AG04450 (cell line): ENCODE measurements at regions not wholly inside any gene's neighbourhood (a gene's known extent, or its start where the extent isn't known, plus 50 kb on each side); places are given as distances from the start of the nearest gene placed in this dataset.

Source experiments
- CTCF ChIA-PET: fragments of 300-600, 350-600 bp; formaldehyde crosslinking; extraction: SDS; loops from one replicate; lab custom pipeline; 2022; ENCODE audit warnings: antibody characterized with exemption, inconsistent platforms; lab: Charles Lee
- POLR2A ChIA-PET: fragments of 350-600 bp; formaldehyde crosslinking; extraction: SDS; loops from one replicate; lab custom pipeline; 2021; ENCODE audit warnings: antibody characterized with exemption, inconsistent platforms; lab: Yijun Ruan, JAX
- DNase-seq: peaks from one replicate; pipeline ENCODE4 v3.0.0-alpha.2; 2011; ENCODE audit warnings: low read depth, low spot score
- H3K27ac ChIP-seq: one replicate; pipeline ENCODE4 v1.5.1; 2012; ENCODE audit warnings: low read depth, low read length, control low read depth
- H3K27me3 ChIP-seq: one replicate; pipeline ENCODE4 v1.6.0; 2012; ENCODE audit warnings: low read length; ENCODE audit not compliant: control insufficient read depth, insufficient read depth
- H3K4me3 ChIP-seq: 2 replicates; pipeline ENCODE4 v1.5.1; 2011; ENCODE audit warnings: mild to moderate bottlenecking, low read depth, low read length, control low read depth
- H3K9me3 ChIP-seq: 2 replicates; pipeline ENCODE4 v1.5.1; 2012; ENCODE audit warnings: low read length; ENCODE audit not compliant: control insufficient read depth, insufficient read depth
- TF ChIP-seq, protein P1 (sequence below): IDR thresholded peaks from 2 replicates; pipeline ENCODE4 v1.5.1; 2011; ENCODE audit warnings: low read depth, low read length, control low read depth, inconsistent platforms

DNA sequence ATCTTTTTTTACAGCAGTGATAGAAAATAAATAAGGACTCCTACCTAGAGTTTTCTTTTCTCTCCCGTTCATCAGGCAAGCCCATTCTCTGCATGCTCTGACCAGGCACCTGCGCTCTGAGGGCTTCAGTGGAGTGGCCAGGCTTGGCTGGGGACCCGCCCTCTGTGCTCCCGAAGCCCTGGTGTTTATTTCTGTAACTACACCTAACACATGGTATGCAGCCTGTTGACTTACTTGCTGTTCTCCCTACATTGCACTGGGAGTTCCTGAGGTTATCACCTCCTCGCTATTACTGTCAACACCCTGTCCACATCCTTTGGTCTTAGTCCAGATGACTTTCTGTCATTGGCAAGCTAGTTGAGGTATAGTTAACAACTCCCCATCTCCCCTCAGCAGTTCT is 317.7 kb downstream of the LPIN1 start:
- Histone ChIP-seq H3K27me3 (no peaks in the 10 kb centered on the region), H3K4me3 (no peak overlapping the region), H3K27ac (no peak overlapping the region), H3K9me3 (peaks cover 2% of the 10 kb centered on the region; the same call in 1 of the 2 replicates)
- POLR2A ChIA-PET = no interaction called here
- no peak for DNase-seq
- TF ChIP-seq, protein P1, sequence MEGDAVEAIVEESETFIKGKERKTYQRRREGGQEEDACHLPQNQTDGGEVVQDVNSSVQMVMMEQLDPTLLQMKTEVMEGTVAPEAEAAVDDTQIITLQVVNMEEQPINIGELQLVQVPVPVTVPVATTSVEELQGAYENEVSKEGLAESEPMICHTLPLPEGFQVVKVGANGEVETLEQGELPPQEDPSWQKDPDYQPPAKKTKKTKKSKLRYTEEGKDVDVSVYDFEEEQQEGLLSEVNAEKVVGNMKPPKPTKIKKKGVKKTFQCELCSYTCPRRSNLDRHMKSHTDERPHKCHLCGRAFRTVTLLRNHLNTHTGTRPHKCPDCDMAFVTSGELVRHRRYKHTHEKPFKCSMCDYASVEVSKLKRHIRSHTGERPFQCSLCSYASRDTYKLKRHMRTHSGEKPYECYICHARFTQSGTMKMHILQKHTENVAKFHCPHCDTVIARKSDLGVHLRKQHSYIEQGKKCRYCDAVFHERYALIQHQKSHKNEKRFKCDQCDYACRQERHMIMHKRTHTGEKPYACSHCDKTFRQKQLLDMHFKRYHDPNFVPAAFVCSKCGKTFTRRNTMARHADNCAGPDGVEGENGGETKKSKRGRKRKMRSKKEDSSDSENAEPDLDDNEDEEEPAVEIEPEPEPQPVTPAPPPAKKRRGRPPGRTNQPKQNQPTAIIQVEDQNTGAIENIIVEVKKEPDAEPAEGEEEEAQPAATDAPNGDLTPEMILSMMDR = no peak
- CTCF ChIA-PET = no interaction called here

DNA sequence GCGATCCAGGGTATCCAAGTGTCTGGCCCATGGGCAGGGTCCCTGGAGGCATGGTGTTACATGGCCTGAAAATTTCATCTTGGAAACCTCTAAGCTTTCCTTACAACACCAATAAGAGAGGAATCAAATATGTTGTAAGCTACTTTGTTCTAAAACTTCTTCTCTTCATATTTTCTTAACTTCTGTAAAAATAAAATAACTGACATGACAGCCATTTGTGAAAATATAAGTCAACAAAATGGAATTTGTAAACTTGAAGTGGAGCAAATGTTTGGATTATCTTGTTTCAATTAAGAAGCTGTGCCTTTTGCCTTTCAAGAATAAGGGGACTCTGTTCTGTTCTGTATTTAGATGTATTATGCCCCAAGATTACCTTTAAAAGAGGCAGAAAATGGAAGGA is 319.7 kb downstream of the LPIN1 start:
- DNase-seq = no peak
- TF ChIP-seq, protein P1 = no peak
- Histone ChIP-seq H3K27ac (no peak overlapping the region), H3K27me3 (no peaks in the 10 kb centered on the region), H3K4me3 (no peak overlapping the region), H3K9me3 (peaks cover 2% of the 10 kb centered on the region; the same call in 1 of the 2 replicates)
- ChIA-PET CTCF (interaction anchor here (0.6 to 0.8 kb wide), 2 partner anchors 15 to 202 kb away, joined by 3 to 4 read pairs; no protein-coding TSS in a partner anchor), POLR2A (interaction anchor here (0.6 kb wide), 1 partner anchor 636 kb away, joined by 3 read pairs; no protein-coding TSS in a partner anchor)

DNA sequence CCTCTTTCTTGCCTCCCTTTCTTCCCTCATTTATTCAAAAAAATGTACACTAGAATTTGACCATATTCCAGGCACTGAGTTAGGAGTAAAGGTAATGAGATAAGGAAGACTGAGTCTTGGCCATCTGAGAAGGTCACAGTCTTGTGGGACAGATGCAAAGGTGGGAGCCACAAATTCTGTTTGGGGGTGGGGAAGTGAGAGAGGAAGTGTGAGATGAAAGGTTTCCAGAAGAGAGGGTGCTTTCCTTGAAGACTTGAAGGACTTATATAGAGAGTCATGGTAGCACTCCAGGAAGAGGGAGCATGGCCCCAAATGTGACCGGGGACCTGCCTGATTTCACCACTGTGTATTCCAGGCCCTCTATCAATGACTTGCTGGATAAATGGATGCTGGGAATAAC is 320.6 kb downstream of the LPIN1 start:
- H3K9me3 ChIP-seq = peaks cover 2% of the 10 kb centered on the region; the same call in 1 of the 2 replicates

DNA sequence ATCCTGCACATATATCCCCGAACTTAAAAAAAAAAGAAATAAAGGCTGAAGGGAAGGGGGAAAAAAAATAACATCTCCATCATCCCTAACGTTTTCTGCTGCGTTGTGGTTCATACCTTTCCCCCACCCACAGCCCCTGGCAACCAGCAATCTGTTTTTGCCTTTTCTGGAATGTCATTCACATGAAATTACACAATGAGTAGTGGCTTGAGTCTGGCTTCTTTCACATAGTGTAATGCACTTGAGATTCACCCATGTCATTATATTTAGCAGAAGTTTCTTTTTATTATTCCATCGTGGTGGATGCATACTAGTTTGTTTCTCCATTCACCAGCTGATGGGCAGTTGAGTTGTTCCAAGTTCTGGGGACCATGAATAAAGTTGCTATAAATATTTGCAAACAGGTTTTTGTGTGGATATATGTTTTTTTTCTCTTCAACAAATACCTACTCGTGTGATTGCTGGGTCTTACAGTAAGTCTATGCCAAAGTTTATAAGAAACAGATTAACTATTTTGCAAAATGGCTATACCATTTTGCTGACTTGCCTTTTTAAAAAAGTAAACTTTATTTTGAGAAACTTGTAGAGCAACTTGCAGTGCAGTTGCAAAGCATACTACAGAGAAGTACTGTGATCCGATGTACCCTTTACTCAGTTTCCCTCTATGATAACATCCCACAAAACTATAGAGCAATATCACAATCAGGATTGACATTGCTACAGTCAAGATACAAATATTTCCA is 322.5 kb downstream of the LPIN1 start:
- Histone ChIP-seq H3K4me3 (no peak overlapping the region), H3K27ac (no peak overlapping the region), H3K27me3 (no peaks in the 10 kb centered on the region), H3K9me3 (peaks cover 2% of the 10 kb centered on the region; the same call in 1 of the 2 replicates)
- POLR2A ChIA-PET = no interaction called here
- no peak for DNase-seq
- TF ChIP-seq, protein P1 = no peak
- CTCF ChIA-PET = interaction anchor here (0.7 kb wide), 2 partner anchors 199 to 647 kb away, joined by 3 read pairs; no protein-coding TSS in a partner anchor

More for the DNA sequence above, 320.6 kb downstream of the LPIN1 start:
- no peak overlapping the region for H3K27ac ChIP-seq
- TF ChIP-seq, protein P1 = no peak
- POLR2A ChIA-PET = no interaction called here
- DNase-seq = no peak
- H3K4me3 ChIP-seq = no peak overlapping the region
- H3K27me3 ChIP-seq = no peaks in the 10 kb centered on the region
- CTCF ChIA-PET = no interaction called here

DNA sequence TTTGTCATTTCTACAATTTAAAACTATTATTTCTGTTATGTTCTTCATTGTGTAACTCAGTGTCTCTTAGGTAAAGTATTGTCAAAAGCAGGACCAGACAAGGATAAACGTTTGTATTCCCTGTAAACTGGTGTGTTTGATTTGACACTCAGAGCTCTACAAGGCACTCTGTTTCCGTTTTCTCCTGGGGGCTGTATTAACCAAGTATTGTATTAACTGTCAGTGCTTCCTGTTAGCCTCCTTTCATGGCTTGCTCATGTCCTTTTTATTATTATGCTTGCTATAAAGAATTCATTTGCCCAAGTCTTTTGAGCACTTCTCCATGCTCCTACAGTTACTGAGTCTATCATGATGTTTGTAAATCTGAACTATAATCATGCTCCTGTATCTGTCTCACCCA is 323.7 kb downstream of the LPIN1 start:
- DNase-seq = no peak
- Histone ChIP-seq H3K27me3 (no peaks in the 10 kb centered on the region), H3K27ac (no peak overlapping the region), H3K4me3 (no peak overlapping the region), H3K9me3 (no peaks in the 10 kb centered on the region; the same call in 1 of the 2 replicates)
- POLR2A ChIA-PET = no interaction called here
- CTCF ChIA-PET = no interaction called here
- TF ChIP-seq, protein P1 = no peak
